ENCODE measurements at regions not wholly inside any gene's neighbourhood (a gene's known extent, or its start where the extent isn't known, plus 50 kb on each side); places are given as distances from the start of the nearest gene placed in this dataset.
"Not testable (repeated sequence)": the region's sequence is repeated elsewhere in the genome, so short reads cannot be mapped to it uniquely, and the experiment has no call there.

DNA sequence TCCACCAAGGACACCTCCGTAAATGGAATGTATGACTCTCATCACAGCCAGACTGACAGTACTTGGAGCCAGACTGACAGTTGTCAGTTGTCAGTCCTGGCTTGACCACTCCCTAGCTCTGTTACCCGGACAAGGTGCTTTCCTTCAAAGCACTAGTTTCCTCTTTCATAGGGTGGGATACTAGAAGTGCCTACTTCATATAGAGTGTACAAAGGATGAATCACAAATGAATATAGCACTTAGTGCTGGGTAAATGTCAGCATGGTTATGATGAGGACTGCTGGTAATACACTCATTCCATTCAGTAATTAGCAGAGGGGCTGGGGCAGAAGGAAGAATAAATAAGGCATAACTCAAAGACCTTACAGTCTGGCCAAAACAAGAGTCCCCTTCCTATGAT is 91.4 kb downstream of the ARL4C start:
- DNase-seq: no peak

DNA sequence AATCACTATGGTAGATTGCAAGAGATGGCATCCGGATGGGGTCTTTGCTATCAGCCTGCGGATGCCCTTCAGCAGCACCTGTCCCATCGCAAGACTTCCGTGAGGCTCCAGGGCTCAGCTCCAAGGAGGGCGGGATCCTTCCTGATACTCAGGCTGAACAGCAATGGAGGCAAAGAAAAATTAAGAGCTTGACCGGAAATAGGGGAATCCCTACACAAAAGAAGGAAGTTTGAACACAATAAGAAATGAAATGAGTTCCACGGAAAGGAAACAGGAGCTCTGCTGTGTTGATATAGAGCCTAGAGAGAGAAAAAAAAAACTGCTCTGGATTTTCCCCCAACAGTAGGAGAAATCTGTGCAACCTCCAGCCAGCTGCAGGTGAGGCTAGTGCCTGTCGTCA is 91.9 kb downstream of the ARL4C start:
- no peak for DNase-seq

DNA sequence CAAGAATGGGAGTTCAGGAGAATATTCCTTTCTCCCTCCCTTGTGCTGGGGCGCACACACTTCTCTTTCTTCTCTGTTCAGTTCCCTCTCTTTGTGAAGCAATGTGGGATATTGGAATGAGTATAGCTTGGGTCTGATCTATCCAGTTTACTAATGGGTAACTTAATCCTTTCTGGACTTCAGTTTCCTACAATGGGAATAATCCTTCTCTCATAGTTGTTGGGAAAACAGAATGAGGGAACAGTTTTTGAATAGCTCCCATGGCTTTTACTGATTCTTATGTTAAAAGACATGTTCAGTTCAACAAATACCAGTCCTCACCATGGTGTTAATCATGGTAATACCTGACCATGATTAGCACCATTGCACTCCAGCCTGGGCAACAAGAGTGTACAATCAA is 93.1 kb downstream of the ARL4C start:
- no peak for DNase-seq

DNA sequence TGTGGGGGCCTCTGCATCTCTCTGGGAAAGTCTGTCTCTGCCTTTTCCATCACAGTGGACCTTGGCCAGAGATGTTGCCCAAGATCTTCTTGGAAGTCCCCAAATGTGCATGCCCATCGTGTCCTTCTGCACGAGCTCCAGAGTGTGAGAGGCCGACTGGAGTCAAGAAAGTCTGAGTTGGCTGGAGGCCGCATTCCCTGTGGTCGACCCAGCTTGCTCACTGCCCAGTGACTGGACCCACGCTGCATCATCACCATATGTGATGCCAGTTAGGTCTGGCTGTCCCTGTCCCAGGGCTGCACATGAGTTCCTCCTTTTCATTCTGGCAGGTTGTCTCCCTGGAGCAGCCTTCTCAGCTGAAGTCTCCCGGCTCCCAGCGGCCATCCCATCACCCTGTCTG is 93.8 kb downstream of the ARL4C start:
- peak; percentile 62 for DNase-seq

DNA sequence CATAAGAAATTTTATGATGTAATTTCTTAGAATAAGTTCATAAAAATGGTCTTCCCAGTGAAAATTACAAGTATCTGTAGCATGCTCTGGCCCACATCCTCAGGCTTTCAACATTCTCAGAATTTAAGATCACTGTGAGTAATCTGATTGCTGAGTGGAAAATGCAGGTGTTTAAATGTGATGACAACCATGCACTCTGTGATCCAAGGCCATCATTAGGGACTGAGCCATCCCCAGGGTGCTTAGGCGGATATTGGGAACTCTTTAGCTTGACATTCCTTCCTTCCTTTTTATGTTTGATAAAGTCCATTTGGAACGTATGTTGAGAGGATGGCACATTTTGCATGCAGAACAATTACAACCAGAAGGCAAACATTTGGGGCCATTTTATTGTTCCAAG is 95.5 kb downstream of the ARL4C start:
- DNase-seq: no peak

DNA sequence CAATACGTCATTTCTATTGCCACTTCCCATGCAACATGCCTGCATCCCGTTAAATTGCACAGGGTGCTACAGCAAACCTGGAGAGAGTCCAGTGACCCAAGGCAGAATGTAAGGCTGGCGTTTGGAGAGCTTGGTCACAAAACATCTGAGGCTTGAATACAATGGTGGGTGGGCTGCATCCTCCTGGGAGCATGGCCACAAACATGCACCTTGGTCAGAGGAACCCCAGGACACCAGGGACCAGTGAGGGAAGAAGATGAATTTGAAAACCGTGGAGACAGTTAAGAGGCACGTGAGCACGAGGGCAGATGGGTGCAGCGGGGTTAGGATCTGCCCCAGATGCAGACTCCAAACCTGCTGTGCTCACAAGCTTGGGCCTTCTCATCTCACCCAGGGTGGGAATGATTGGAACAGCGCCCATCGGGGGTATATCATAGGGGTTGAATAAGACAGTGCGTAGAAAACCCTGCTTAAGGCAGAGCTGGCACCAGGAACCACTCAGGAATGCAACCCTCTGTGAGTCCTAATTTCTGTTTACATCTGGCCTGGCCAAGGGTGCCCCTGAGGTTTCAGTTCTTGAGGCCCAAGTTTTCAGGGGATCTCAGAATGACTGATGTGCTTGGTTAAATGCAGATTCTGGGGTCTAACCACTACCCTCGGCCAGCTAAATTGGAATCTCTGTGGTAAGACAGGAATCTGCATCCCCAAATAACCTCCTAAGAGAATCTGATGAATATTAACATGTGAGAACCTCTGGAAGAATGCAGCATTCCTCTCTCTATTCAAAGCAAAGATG is 97.2 kb downstream of the ARL4C start:
- no peak for DNase-seq

DNA sequence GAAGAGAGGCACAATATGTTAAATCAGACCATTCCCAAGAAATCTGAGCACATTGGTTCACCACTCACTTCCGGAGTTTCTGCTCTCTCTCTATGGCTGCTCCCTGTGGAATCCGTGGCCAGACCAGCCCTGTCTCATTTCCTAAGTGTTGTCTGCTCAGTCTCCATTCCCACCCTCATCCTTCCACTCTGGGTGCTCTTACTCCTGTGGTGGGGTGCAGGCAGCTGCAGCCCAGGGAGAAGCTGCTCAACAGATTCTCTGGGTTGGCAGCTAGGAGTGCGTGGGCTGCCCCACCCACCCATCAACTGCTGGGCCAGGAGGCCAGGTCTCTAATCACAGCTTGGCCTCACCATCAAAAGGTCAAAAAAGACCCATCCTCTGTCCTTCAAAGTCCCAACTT is 98.3 kb downstream of the ARL4C start:
- no peak for DNase-seq

DNA sequence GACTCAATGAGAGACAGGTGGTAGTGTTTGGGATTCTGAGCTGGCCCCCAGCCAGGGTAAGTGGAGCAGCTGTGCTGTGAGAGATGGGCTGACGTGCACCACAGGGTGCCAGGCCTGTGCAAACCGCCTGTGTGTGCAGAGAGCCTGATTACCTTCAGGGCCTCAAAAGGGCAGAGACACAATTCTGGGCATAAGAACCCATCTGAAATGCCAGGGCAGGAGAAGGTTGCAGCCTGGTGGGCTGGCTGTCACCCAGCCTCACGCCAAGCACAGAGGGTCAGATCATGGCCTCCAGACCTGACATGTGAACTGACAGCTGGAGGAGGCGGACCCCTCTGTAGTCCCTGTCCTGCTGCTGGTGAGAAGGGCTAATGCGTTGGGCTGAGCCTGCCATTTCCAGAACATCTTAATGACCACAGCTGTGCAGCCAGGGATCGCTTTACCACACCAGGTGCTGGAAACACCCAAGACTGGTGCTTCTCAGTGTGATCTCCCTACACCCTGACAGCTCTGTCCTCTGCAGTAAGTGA is 100.9 kb downstream of the ARL4C start:
- DNase-seq: no peak

DNA sequence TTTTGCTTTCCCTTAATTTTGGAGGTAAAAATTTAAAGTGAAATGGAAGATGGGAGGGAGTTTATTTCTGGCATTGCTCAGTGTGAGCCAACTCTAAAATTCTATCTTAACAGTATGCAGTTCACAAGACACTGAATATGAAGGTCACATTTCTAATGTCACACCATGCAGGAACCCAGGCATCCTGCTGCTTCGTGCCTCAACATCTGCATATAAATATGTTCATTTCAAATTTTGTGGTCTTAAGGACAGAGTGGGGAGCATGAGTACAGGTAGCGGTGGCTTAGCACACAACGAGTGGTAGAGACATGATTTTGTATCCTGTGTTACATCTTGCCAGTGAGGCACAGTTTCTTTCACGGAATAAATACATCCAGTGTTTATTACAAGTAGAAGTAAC is 102.4 kb downstream of the ARL4C start:
- DNase-seq: no peak

DNA sequence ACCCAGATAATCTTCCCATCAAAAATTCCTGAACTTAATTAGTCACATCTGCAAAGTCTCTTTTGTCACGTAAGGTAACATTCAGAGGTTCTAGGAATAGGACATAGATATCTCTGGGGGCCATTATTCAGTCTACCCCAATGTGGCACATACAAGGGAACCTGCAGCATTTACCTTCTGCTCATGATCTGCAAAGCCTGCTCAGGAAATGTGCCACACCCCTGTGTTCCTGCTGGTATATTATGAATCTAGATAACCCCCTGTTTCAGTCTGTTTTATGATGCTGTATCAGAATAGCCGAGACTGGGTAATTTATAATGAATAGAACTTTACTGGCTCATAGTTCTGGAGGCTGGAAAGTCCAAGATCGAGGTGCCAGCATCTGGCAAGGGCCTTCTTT is 103.5 kb downstream of the ARL4C start:
- DNase-seq: no peak

DNA sequence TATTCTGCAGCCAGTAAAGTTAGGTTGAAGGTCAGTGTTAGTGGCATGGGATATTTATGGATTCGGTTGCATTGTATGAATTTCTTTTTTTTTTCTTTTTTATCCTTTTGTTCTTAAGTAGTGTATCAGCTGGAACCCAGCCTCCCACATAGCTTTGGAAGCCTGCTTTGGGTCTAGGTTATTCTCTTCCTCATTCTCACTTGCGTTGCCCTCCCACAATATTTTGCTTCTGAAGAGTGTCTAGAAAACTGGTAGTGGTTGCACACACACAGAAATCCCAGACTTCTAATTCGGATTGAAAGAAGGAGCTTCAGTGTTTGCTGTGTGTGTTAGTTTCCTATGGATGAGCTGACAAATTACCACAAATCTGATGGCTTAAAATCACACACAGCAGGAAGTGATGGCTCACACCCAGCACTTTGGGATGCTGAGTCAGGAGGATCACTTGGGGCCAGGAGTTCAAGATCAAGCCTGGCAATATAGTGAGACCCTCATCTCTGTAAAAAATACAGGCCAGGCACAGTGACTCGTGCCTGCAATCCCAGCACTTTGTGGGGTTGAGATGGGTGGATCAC is 104.8 kb downstream of the ARL4C start:
- no peak for DNase-seq

DNA sequence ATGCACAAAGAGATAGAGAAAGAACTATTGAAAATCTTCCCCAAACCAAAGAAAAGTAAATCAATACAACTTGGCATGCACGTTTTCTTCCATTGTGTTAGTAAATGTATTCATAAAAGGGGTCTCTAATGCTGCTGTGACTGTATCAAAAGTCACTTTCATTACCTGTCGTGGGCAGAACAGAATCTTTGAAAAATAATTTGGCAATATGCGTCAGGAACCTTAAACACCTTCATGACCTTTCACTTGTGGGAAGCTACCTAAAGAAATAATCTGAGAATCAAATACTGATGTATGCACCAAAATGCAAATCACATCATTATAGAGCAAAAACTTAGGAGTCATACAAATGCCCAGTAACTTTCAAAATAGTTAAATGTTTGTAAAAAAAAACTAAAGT is 105.3 kb downstream of the ARL4C start:
- DNase-seq: no peak

DNA sequence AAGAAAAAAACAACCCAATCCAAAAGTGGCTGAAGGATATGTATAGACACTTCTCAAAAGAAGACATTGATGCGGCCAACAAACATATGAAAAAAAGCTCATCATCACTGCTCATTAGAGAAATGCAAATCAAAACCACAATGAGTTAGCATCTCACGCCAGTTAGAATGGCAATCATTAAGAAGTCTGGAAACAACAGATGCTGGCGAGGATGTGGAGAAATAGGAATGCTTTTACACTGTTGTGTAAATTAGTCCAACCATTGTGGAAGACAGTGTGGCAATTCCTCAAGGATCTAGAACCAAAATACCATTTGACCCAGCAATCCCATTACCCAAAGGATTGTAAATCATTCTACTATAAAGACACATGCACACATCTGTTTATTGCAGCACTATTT is 107.2 kb downstream of the ARL4C start:
- not testable (repeated sequence) for DNase-seq

DNA sequence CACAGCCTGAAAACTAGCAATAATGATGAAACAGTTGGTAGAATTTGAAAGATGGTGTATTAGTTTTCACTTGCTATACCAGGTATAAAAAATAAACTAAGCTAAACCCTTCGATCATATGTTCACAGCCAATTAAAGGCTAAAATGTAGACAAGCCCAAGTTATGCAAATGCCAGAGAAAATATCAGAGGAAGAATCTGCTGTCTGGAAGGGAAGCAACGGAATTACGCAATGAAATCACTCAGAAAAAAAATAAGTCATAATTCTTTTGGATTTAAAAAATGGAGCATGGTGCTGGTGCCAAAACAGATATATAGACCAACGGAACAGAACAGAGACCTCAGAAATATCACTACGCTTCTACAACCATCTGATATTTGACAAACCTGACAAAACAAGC is 108.3 kb downstream of the ARL4C start:
- DNase-seq: no peak

DNA sequence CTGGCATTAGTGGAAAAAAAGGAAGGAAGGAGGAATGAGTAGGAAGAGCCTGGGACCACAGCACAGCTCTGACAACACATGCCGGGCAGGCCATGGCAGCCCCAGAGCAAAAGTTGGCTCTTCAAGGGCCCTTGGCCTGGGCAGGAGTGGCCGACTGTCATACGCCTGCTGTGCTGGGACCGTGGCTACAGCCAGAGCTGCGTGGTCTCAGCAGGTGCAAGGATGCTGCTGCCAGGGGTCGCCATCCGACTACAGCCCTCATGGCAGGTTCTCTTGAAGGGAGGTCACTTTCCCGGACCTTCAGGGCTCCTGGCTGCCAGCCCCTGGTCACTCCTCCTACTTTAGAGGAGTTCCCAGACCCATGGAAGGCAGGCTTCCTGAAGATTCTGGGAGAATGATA is 109.9 kb downstream of the ARL4C start:
- no peak for DNase-seq

DNA sequence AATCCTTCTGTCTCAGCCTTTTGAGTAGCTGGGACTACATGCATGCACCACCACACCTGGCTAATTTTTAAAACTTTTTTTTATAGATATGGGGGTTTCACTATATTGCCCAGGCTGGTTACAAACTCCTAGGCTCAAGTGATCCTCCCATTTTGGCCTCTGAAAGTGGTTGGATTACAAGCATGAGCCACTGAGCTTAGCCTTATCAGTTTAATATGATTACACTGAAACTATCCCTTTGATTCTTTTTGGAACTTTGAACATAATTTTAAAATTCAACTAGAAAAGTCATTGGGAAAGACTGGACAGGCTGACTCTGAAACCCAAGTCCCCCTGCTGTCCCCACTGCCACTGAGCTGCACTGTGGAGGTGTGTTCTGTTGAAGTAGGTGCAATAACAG is 114.8 kb downstream of the ARL4C start:
- DNase-seq: no peak

DNA sequence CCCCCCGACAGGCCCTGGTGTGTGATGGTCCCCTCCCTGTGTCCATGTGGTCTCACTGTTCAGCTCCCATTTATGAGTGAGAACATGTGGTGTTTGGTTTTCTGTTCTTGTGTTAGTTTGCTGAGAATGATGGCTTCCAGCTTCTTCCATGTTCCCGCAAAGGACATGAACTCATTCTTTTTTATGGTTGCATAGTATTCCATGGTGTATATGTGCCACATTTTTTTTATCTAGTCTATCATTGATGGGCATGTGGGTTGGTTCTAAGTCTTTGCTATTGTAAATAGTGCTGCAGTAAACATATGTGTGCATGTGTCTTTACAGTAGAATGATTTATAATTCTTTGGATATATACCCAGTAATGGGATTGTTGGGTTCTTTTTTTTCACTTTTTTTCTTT is 117.9 kb downstream of the ARL4C start:
- DNase-seq: not testable (repeated sequence)

DNA sequence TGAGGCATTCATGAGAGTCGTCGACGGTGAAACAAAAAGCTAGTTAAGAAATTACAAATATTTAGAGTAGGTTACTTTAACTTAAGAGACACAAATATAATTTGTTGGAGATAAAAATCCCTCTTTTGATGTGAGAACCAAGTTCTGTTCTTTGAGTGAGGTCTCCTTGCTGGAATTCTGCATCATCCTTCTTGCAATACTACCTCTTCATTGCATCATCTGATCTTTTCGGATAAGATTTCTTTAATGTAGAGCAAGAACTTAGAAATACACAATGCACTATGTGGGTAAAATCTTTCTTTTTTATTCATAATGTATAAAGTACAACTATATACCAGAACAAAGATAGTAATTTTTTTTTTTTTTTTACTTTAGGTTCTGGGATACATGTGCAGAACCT is 118.4 kb downstream of the ARL4C start:
- DNase-seq: peak; percentile 29

DNA sequence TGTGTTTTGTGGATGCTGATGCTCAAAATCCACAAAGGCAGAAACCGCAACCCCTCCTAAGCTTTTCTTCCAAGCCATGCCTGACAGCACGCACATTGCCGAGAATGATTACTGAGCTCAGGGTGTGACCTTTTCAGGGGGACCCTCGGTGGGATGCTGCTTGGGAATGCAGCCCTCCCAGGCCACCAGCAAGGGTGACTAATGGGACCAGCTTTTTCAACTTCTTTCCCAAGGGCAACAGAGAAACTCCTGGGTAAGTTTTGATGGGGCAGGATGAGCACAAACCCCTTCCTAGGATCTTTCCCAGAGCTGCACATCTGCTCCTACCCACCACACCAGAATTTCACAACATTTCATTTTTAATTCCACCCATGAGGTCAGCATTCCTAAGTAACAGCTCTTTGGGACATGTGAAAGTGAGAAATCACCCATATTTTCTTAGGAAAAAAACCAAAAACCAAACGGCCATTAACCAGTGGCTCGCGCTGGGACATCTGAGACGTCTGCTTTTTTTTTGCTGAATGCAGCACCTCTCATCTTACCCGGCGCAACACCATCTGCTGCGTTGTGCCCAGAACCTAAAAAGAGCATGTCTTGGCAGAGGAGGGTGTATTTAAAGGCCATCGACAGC is 119.0 kb downstream of the ARL4C start:
- peak; percentile 75 for DNase-seq

DNA sequence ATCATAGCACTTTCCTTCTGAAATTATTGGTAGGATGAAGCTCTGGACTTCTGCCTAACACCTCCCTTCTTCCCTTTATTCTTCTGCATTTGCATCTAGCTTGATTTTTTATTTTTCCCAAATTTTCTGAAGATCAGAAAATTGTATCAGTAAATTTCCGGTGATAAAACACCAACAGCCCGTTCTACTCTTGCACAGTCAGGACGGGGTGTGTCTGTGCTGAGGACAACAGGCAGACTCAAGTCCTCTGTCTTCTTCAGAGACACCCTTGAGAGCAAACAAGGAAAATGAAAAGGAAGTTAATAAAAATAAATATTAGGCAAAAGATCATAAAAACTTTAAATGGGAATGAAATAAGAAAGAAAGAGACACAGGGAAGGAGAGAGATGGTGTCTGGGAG is 120.7 kb downstream of the ARL4C start:
- no peak for DNase-seq

DNA sequence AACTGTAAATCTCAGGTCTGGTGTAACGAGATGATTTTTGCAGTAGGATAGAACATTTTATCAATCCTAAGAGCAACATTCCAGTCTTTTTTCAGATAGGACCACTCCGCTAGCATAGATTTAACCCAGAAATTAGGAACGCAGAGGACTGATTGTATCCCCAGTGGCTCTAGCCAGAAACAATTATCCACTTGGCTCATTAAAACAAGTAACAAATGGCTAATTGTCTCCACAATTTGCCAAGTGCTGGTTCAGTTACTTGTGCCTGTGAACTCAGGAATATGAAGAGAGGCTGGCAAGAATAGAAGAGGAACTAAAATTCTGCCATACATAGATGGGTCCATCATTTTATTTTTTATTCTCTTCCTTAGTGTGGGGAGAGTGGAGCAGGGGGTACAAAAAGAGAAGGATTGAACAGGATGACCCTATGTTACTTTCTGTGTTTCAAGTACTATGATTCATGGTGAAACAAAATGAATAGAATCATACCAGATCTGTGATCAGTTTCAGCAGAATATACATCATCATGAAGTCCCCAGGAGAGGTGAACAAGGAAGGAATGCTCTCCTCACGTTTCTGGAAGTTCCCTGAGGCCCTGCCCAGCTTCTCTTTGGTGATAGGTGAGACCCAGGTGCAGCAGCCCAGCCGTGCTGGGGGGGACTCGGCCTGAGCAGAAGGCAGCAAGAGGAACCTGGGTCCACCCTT is 121.6 kb downstream of the ARL4C start:
- DNase-seq: no peak

DNA sequence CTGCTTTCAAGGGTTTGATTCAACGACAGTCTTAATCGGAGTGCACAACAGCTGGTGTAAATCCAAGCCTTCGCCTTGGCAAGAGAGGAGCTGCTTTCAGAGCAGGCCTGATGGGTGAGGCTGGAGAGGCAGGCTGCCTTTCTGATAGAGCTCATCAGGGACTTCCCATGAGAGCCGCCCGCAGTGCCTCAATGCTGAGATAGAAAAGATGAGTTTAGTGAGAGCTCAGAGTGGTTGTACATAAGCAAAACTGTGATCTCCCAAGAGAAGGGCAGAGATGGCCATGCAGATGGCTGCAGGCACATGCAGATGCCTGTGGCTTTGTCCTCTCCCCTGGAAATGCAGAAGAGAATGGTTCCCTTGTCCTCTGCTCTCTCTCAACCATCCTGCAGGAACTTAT is 122.1 kb downstream of the ARL4C start:
- DNase-seq: no peak

DNA sequence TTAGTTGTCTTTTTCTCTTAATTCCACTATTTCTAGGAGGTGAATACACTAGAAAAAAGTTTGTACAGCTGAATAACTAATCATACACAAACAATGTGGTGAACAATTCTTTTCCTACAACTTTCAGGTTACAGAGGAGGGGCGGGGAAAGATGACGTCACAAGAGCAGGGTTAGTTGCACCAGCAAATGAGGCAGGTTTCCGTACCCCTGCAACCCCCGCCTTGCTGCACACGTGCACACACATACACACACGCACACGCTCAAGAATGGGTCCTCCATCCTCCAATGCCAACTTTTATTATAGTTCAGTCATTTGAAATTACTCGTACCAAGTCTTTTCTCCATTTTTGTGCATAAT is 122.8 kb downstream of the ARL4C start:
- DNase-seq: no peak
